GM12865 (cell line): ENCODE measurements at regions not wholly inside any gene's neighbourhood (a gene's known extent, or its start where the extent isn't known, plus 50 kb on each side); places are given as distances from the start of the nearest gene placed in this dataset.

Experiments
- DNase-seq: peaks from one replicate; pipeline ENCODE4 v3.0.0; 2010; ENCODE audit warnings: low read depth
- H3K4me3 ChIP-seq: 2 replicates; pipeline ENCODE4 v1.5.1; 2011; ENCODE audit warnings: mild to moderate bottlenecking, low read depth, low read length, control low read depth
- TF ChIP-seq, protein P1 (sequence below): IDR thresholded peaks from 2 replicates; pipeline ENCODE4 v1.5.1; 2011; ENCODE audit warnings: low read length, control low read depth, low read depth, inconsistent platforms; ENCODE audit not compliant: insufficient read depth; ENCODE audit errors: missing control alignments

DNA sequence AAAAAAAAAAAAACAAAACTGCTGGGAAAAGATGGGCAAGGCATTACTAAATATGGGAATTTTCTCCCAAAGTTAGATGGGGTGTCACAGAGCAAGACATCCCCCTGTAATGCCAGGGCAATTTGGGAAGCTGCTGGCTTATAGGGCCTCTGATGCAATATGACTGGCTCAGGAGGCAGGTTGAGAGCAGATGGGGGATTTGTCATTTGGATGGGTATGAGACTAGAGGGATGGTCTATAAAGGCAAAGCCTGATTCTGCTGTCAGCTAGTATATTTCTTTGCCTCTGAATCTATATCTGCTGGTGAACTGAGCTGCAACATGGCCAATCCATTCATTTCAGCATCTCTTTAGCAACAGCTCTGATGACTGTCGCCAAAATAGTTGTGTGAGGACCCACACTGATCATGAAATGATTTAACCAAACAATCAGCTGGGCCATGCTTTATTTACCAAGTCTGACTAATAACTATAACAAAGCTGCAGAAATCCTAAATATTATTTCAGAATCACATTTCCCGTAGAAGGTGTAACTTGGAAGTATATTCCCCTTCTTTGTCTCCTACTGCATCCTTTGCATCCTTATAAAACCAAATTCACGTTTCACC, 455.1 kb upstream of the ZNF608 start:
- no peak for DNase-seq
- TF ChIP-seq, protein P1, sequence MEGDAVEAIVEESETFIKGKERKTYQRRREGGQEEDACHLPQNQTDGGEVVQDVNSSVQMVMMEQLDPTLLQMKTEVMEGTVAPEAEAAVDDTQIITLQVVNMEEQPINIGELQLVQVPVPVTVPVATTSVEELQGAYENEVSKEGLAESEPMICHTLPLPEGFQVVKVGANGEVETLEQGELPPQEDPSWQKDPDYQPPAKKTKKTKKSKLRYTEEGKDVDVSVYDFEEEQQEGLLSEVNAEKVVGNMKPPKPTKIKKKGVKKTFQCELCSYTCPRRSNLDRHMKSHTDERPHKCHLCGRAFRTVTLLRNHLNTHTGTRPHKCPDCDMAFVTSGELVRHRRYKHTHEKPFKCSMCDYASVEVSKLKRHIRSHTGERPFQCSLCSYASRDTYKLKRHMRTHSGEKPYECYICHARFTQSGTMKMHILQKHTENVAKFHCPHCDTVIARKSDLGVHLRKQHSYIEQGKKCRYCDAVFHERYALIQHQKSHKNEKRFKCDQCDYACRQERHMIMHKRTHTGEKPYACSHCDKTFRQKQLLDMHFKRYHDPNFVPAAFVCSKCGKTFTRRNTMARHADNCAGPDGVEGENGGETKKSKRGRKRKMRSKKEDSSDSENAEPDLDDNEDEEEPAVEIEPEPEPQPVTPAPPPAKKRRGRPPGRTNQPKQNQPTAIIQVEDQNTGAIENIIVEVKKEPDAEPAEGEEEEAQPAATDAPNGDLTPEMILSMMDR = no peak
- no peak overlapping the region for H3K4me3 ChIP-seq

DNA sequence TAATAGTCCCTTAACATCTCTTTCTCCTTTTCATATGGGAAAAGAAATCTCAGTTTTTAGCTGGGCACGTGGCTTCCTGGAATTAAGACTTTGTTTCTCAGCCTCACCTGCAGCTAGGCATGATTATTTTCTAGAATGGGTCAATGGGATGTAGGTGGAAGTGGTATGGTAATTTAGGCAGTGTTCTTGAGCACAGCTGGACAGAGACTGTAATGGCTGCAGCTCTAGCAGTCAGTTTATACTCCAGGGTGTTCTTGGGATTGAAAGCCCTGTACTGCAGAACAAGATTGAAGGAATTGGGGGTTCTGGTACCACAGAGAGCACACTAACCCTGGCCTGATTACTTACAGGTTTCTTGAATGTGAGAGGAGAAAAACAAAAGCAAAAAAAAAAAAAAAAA, 455.9 kb upstream of the ZNF608 start:
- H3K4me3 ChIP-seq = no peak overlapping the region
- no peak for DNase-seq
- TF ChIP-seq, protein P1 = no peak

DNA sequence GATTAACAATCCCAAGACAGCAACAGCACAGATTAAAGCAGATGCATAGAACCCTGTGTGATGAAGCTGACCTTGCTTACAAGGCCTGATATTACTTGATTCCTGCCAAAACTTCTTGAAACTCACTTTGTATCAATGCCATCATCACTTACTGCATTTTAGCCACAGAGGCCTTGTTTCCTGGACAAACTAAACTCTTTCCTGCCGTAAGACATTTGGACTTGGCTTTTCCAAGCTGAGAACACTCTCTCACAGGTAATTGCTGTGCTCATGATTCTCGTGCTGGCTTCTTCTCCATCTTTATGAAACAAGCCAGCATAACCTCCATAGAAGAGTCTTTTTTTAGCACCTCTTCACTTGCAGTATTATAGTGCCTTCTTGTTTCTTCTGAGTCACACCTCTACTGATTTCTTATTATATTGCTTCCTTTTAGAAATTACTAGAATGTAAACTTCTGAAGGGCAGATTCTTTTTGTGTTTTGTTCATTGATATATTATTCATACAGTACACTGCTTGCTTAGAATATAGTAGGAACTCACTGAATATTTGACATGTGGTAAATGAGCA, 456.5 kb upstream of the ZNF608 start:
- TF ChIP-seq, protein P1 = no peak
- DNase-seq = no peak
- H3K4me3 ChIP-seq = no peak overlapping the region

DNA sequence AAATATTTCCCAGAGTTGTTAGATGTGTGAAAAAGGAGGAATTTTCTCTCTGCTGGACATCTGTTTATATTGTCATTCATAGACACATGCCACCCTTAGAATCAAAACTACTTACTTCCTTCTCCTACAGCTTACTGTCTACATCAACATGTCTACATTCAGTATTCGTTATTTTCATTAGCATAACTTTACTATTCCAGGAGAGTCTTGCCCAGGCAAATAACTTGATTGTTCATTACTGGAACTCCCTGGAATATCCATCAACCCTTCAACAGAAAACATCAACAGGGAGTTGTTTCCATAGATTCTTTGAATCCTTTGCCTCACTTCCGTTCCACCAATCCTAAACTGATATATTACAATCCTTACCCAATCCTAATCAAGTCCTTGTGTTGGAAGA, 457.5 kb upstream of the ZNF608 start:
- no peak overlapping the region for H3K4me3 ChIP-seq
- DNase-seq = no peak
- TF ChIP-seq, protein P1 = no peak

DNA sequence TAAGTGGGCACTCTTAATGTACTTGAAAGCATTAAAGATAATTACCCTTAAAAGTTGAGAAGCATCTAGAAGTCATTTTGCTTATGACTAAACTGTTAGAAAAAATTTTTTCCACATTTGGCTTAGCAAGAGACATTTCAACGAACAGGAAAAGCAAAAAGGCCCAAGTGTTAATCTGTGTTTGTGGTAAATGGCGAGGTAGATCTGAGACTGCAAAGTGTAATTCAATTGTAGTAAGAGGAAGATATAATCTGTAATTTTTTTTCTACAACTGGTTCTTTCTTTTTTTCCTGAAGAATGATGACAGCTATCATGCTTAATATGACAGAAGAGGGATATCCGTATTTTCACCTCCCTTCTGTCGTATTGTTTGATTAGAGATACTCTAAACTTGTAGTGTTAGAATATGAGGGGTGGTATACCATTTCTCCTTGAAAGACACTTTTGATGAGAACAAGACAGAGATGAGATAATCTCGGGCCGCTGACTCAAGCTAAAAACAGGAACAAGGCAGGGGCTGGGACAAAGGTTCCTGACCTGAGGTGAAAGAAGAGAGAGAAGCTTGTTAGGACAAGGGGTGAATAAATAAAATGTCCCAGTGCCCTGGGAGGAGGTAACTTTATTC, 459.3 kb upstream of the ZNF608 start:
- no peak for DNase-seq
- H3K4me3 ChIP-seq = no peak overlapping the region
- TF ChIP-seq, protein P1 = no peak

DNA sequence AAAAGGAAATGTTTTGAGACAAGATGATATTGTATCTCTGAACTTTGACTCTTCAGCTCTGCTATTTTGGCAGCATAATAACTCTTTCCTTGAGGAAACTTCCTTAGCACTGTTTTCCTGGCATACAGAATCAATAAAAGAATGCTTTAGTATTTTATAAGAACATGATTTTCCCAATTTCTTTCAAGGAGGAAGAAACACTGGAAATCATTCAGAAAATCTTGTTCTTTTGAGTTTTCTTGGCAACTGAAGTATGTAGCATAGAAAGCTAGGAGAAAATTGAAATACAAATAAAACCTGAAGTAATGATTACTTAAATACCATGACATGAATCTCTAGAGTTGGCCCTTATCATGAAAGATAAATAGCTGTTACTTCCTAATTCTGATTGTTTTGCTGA, 461.4 kb upstream of the ZNF608 start:
- TF ChIP-seq, protein P1 = no peak
- DNase-seq = no peak
- no peak overlapping the region for H3K4me3 ChIP-seq
